ENCODE measurements at regions not wholly inside any gene's neighbourhood (a gene's known extent, or its start where the extent isn't known, plus 50 kb on each side); places are given as distances from the start of the nearest gene placed in this dataset.

- TF ChIP-seq, protein P1, sequence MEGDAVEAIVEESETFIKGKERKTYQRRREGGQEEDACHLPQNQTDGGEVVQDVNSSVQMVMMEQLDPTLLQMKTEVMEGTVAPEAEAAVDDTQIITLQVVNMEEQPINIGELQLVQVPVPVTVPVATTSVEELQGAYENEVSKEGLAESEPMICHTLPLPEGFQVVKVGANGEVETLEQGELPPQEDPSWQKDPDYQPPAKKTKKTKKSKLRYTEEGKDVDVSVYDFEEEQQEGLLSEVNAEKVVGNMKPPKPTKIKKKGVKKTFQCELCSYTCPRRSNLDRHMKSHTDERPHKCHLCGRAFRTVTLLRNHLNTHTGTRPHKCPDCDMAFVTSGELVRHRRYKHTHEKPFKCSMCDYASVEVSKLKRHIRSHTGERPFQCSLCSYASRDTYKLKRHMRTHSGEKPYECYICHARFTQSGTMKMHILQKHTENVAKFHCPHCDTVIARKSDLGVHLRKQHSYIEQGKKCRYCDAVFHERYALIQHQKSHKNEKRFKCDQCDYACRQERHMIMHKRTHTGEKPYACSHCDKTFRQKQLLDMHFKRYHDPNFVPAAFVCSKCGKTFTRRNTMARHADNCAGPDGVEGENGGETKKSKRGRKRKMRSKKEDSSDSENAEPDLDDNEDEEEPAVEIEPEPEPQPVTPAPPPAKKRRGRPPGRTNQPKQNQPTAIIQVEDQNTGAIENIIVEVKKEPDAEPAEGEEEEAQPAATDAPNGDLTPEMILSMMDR (IDR thresholded peaks at IDR 0.05), result no peak
- no peak for TF ChIP-seq EZH2 (IDR thresholded peaks at IDR 0.05; ENCODE audit: borderline replicate concordance, insufficient read depth, low read depth, low read length, poor library complexity, severe bottlenecking)
These were observed 762.6 kb downstream of the MRPL39 start for GRCh38 chr21:24844671-24845070.

Data from B cell (primary cell).